Endodermal cell (in vitro differentiated cells): ENCODE measurements at regions not wholly inside any gene's neighbourhood (a gene's known extent, or its start where the extent isn't known, plus 50 kb on each side); places are given as distances from the start of the nearest gene placed in this dataset.

Experiments used
- DNase-seq: peaks from one replicate; pipeline ENCODE4 v3.0.0-alpha.2; 2017
- H3K27ac ChIP-seq: 2 replicates; pipeline ENCODE4 v1.5.1; 2013; ENCODE audit warnings: mild to moderate bottlenecking, low read depth, low read length, moderate library complexity
- H3K27me3 ChIP-seq: 2 replicates; pipeline ENCODE4 v1.6.1; 2013; ENCODE audit warnings: mild to moderate bottlenecking, low read length, moderate library complexity; ENCODE audit not compliant: insufficient read depth, control insufficient read depth, poor library complexity, severe bottlenecking
- H3K36me3 ChIP-seq: 2 replicates; pipeline ENCODE4 v1.7.0; 2013; ENCODE audit warnings: mild to moderate bottlenecking, low read length, moderate library complexity; ENCODE audit not compliant: control insufficient read depth, insufficient read depth
- H3K4me1 ChIP-seq: one replicate; pipeline ENCODE4 v1.7.0; 2013; ENCODE audit warnings: low read length; ENCODE audit not compliant: control insufficient read depth, insufficient read depth
- H3K4me3 ChIP-seq: 2 replicates; pipeline ENCODE4 v1.5.1; 2013; ENCODE audit warnings: mild to moderate bottlenecking, low read length, moderate library complexity
- H3K9ac ChIP-seq: 2 replicates; pipeline ENCODE4 v1.6.1; 2013; ENCODE audit warnings: mild to moderate bottlenecking, low read length, moderate library complexity; ENCODE audit not compliant: poor library complexity, severe bottlenecking; ENCODE audit errors: extremely low read depth
- H3K9me3 ChIP-seq: 2 replicates; pipeline ENCODE4 v1.6.1; 2013; ENCODE audit warnings: mild to moderate bottlenecking, low read length, moderate library complexity; ENCODE audit not compliant: control insufficient read depth
- H3K27ac Mint-ChIP-seq: 2 replicates; pipeline ENCODE4 v1.8.0; 2020; ENCODE audit warnings: mixed read lengths
- H3K27me3 Mint-ChIP-seq: 2 replicates; pipeline ENCODE4 v1.8.0; 2021; ENCODE audit warnings: mild to moderate bottlenecking, mixed read lengths; ENCODE audit not compliant: insufficient read depth
- H3K36me3 Mint-ChIP-seq: 2 replicates; pipeline ENCODE4 v1.8.0; 2020; ENCODE audit warnings: low read depth, mixed read lengths
- H3K4me1 Mint-ChIP-seq: 2 replicates; pipeline ENCODE4 v1.8.0; 2020; ENCODE audit warnings: mixed read lengths
- H3K4me3 Mint-ChIP-seq: 2 replicates; pipeline ENCODE4 v1.8.0; 2020; ENCODE audit warnings: mild to moderate bottlenecking, moderate library complexity, mixed read lengths
- H3K9me3 Mint-ChIP-seq: 2 replicates; pipeline ENCODE4 v1.8.0; 2020; ENCODE audit warnings: mild to moderate bottlenecking, mixed read lengths
- WGBS, 2 experiments: methylation state at CpG; one replicate each; pipeline versions ENCODE4 v1.1.5 to v1.1.7; 2013; ENCODE audit warnings: missing lambda C conversion rate in 2 of 2, mixed read lengths in 1 of 2; ENCODE audit not compliant: insufficient coverage in 1 of 2, insufficient read length in 1 of 2; 5-methylcytosine and 5-hydroxymethylcytosine counted together
- TF ChIP-seq, protein P1 (sequence below): fragments of 200-600 bp; sonication (generic); conservative IDR thresholded peaks from 2 replicates; pipeline ENCODE4 v1.5.0; 2021; ENCODE audit warnings: antibody characterized with exemption, mild to moderate bottlenecking

GRCh38 chr3:177279118-177279815 is 82.0 kb upstream of the TBL1XR1 start:
- peaks cover 40% of the 10 kb centered on the region for H3K4me1 Mint-ChIP-seq

GRCh38 chr3:177281292-177282118 is 84.2 kb upstream of the TBL1XR1 start:
- peak overlapping the region; percentile 6 for H3K9ac ChIP-seq
- H3K27me3 Mint-ChIP-seq, result no peaks in the 10 kb centered on the region
- H3K27ac ChIP-seq, result no peak overlapping the region
- no peaks in the 10 kb centered on the region for H3K27me3 ChIP-seq
- no peaks in the 10 kb centered on the region for H3K36me3 Mint-ChIP-seq
- no peaks in the 10 kb centered on the region for H3K9me3 ChIP-seq
- peaks cover 44% of the 10 kb centered on the region for H3K4me1 Mint-ChIP-seq
- peak overlapping the region; percentile 17 for H3K4me3 Mint-ChIP-seq
- peak; percentile 59 for DNase-seq
- H3K9me3 Mint-ChIP-seq, result peaks cover 3% of the 10 kb centered on the region
- WGBS, 2 experiments, result 55% methylated on average over 7 of the region's 7 CpGs; no CpG with 5 or more reads in 1 of the 2 experiments
- TF ChIP-seq, protein P1, sequence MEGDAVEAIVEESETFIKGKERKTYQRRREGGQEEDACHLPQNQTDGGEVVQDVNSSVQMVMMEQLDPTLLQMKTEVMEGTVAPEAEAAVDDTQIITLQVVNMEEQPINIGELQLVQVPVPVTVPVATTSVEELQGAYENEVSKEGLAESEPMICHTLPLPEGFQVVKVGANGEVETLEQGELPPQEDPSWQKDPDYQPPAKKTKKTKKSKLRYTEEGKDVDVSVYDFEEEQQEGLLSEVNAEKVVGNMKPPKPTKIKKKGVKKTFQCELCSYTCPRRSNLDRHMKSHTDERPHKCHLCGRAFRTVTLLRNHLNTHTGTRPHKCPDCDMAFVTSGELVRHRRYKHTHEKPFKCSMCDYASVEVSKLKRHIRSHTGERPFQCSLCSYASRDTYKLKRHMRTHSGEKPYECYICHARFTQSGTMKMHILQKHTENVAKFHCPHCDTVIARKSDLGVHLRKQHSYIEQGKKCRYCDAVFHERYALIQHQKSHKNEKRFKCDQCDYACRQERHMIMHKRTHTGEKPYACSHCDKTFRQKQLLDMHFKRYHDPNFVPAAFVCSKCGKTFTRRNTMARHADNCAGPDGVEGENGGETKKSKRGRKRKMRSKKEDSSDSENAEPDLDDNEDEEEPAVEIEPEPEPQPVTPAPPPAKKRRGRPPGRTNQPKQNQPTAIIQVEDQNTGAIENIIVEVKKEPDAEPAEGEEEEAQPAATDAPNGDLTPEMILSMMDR, result no peak
- H3K4me3 ChIP-seq, result peak overlapping the region; percentile 32
- peak overlapping the region; percentile 94 for H3K27ac Mint-ChIP-seq
- H3K36me3 ChIP-seq, result no peaks in the 10 kb centered on the region
- H3K4me1 ChIP-seq, result peaks cover 11% of the 10 kb centered on the region

More at GRCh38 chr3:177279118-177279815, 82.0 kb upstream of the TBL1XR1 start:
- Mint-ChIP-seq H3K27ac (peak overlapping the region; percentile 94), H3K4me3 (peak overlapping the region; percentile 37), H3K36me3 (no peaks in the 10 kb centered on the region), H3K27me3 (no peaks in the 10 kb centered on the region), H3K9me3 (peaks cover 3% of the 10 kb centered on the region)
- H3K9ac ChIP-seq, result peak overlapping the region; percentile 11
- DNase-seq, result peak; percentile 71
- no peaks in the 10 kb centered on the region for H3K27me3 ChIP-seq
- H3K27ac ChIP-seq, result no peak overlapping the region
- no peaks in the 10 kb centered on the region for H3K9me3 ChIP-seq
- TF ChIP-seq, protein P1, result no peak
- 28 to 29% methylated on average over 1 to 7 of the region's 7 CpGs for WGBS, 2 experiments
- peak overlapping the region; percentile 50 for H3K4me3 ChIP-seq
- H3K36me3 ChIP-seq, result no peaks in the 10 kb centered on the region
- H3K4me1 ChIP-seq, result peaks cover 11% of the 10 kb centered on the region

GRCh38 chr3:177282119-177282655 is 84.9 kb upstream of the TBL1XR1 start:
- H3K36me3 ChIP-seq, result no peaks in the 10 kb centered on the region
- DNase-seq, result no peak
- Mint-ChIP-seq H3K27me3 (no peaks in the 10 kb centered on the region), H3K27ac (peak overlapping the region; percentile 76), H3K36me3 (no peaks in the 10 kb centered on the region), H3K4me3 (no peak overlapping the region), H3K9me3 (peaks cover 3% of the 10 kb centered on the region), H3K4me1 (peaks cover 49% of the 10 kb centered on the region)
- no peak overlapping the region for H3K27ac ChIP-seq
- 100% methylated on average over 1 of the region's 1 CpG; no CpG with 5 or more reads in 1 of the 2 experiments for WGBS, 2 experiments
- no peaks in the 10 kb centered on the region for H3K9me3 ChIP-seq
- peak overlapping the region; percentile 6 for H3K9ac ChIP-seq
- no peaks in the 10 kb centered on the region for H3K27me3 ChIP-seq
- H3K4me1 ChIP-seq, result peaks cover 11% of the 10 kb centered on the region
- TF ChIP-seq, protein P1, result no peak
- H3K4me3 ChIP-seq, result peak overlapping the region; percentile 32
